ENCODE measurements at regions not wholly inside any gene's neighbourhood (a gene's known extent, or its start where the extent isn't known, plus 50 kb on each side); places are given as distances from the start of the nearest gene placed in this dataset.
A peak's percentile ranks its signal among the peaks of the same experiment; 100 is the strongest.

DNA sequence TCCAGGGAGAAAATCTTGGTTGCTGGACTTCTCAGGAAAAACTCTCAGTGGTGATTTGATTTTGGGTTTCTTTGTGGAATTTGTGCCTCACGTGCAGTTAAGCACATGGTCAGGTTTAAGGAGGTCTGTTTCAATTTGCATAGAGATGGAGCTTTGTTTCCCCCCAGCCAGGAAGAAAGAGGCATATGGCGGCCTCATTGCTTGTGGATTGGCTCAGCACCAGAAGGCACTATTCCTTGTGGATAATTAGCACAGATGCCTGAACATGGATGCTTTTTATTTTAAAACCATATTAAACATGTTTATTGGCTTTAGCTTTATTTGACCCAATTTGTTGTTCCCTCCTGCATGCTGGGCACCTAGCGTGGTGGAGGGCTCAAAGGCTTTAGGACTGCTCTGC, 125.1 kb upstream of the RGMA start:
- Mint-ChIP-seq H3K36me3 (no peaks in the 10 kb centered on the region), H3K9me3 (no peaks in the 10 kb centered on the region), H3K4me1 (peaks cover 5% of the 10 kb centered on the region), H3K4me3 (no peak overlapping the region), H3K27ac (no peak overlapping the region)
- ATAC-seq (no peak), DNase-seq (ENCODE audit: low spot score in 2 of 2) (no peak)

DNA sequence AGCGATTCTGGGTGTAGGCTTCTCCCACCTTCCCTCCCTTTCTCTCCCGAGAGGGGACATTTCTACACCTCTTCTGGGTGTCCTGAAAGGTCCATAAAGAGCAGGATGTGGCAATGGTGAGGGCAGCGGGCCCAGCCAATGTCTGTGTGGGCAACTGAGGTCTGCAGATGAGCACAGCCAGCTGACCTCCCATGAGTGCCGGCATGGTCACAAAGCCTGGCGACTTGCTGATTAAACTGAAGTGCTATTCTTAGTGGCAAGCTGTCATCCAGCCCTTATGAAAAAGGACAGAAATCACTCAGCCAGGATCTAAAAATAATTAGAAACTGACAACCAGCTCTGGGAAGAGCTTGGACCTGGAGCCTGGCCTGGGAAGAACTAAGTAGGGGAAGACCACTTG, 124.3 kb upstream of the RGMA start:
- Mint-ChIP-seq H3K27ac (no peak overlapping the region), H3K4me3 (no peak overlapping the region), H3K9me3 (no peaks in the 10 kb centered on the region), H3K4me1 (peaks cover 5% of the 10 kb centered on the region), H3K36me3 (no peaks in the 10 kb centered on the region)
- DNase-seq (ENCODE audit: low spot score in 2 of 2): no peak
- no peak for ATAC-seq

- no peak overlapping the region for H3K4me3 Mint-ChIP-seq
- H3K36me3 Mint-ChIP-seq: no peaks in the 10 kb centered on the region
- H3K9me3 Mint-ChIP-seq: no peaks in the 10 kb centered on the region
- DNase-seq (ENCODE audit: low spot score in 2 of 2) (no peak), ATAC-seq (no peak)
- H3K4me1 Mint-ChIP-seq: peaks cover 5% of the 10 kb centered on the region
- H3K27ac Mint-ChIP-seq: no peak overlapping the region
Measured at GRCh38 chr15:93212578-93212977, 123.6 kb upstream of the RGMA start.

GRCh38 chr15:93210995-93211394, 122.0 kb upstream of the RGMA start:
- H3K27ac Mint-ChIP-seq: no peak overlapping the region
- H3K4me1 Mint-ChIP-seq: peaks cover 5% of the 10 kb centered on the region
- ATAC-seq (peak; percentile 92), DNase-seq (ENCODE audit: low spot score in 2 of 2) (peak in 1 of 2 donors; percentile 51)
- H3K9me3 Mint-ChIP-seq: no peaks in the 10 kb centered on the region
- H3K4me3 Mint-ChIP-seq: no peak overlapping the region
- H3K36me3 Mint-ChIP-seq: no peaks in the 10 kb centered on the region

DNA sequence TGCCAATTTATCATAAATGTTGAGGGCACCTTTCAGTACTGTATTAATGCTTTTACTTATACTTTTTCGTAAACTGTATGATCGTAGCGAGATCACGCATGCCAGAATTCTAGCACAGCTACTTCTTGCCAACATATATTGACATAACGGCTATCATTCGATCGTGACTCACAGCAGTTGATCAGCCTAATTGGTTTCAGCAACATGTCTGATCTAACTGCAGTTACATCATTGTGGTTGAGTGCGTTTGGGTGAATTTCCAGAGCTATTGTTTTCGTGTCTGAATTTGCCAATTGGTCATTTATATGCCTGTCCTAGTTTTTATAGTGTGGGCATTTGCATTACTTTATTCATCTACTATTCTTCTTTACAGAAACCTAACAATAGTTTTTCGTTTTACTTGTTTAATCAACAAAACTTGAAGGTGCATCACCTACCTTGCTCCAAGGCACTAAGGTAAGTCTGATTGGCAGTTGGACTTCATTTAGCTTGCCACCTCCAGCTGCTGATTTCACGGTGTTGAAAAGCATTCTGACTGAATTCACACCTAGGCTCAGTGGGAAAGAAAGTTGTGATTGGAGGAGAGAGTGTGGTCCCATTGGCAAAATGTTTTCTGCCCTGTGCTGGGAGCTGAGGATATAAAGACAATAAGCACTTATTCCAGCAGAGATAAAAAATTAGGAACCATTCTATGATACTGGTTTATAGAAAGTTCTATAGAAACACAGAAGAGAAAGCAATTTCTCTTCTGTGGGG, 120.9 kb upstream of the RGMA start:
- DNase-seq (ENCODE audit: low spot score in 2 of 2) (peak in 1 of 2 donors; percentile 30), ATAC-seq (no peak)
- Mint-ChIP-seq H3K4me1 (peaks cover 5% of the 10 kb centered on the region), H3K9me3 (no peaks in the 10 kb centered on the region), H3K27ac (no peak overlapping the region), H3K36me3 (no peaks in the 10 kb centered on the region), H3K4me3 (no peak overlapping the region)

GRCh38 chr15:93206893-93207292, 117.9 kb upstream of the RGMA start:
- Mint-ChIP-seq H3K36me3 (no peaks in the 10 kb centered on the region), H3K9me3 (no peaks in the 10 kb centered on the region), H3K4me3 (no peak overlapping the region), H3K4me1 (peaks cover 4% of the 10 kb centered on the region), H3K27ac (no peak overlapping the region)
- DNase-seq (ENCODE audit: low spot score in 2 of 2) (peak in 1 of 2 donors; percentile 26), ATAC-seq (no peak)

DNA sequence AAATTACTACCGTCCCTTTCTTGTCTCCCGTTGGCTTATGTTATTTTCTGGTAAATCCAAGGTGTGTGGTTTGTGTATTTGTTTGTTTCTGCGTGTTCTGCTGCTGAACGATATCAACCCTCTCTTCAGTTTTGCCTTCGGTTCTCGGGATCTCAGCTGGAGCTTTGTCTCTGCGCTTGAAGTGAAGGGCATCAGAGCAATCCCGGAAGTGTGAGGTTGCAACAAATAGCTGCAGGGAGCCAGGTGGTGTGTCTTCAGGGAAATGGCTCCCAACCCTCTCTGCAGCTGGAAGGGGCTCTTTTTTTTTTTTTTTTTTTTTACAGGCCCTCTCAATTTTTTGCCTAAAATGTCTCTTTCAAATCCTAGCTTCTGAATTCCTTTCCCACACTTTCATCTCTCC, 116.4 kb upstream of the RGMA start:
- DNase-seq (ENCODE audit: low spot score in 2 of 2) (peak in 1 of 2 donors; percentile 4), ATAC-seq (no peak)
- H3K36me3 Mint-ChIP-seq: no peaks in the 10 kb centered on the region
- H3K27ac Mint-ChIP-seq: no peak overlapping the region
- H3K4me1 Mint-ChIP-seq: no peaks in the 10 kb centered on the region
- H3K4me3 Mint-ChIP-seq: no peak overlapping the region
- H3K9me3 Mint-ChIP-seq: no peaks in the 10 kb centered on the region

- no peak overlapping the region for H3K27ac Mint-ChIP-seq
- peaks cover 7% of the 10 kb centered on the region for H3K9me3 Mint-ChIP-seq
- DNase-seq (ENCODE audit: low spot score in 2 of 2) (no peak), ATAC-seq (no peak)
- no peaks in the 10 kb centered on the region for H3K4me1 Mint-ChIP-seq
- no peaks in the 10 kb centered on the region for H3K36me3 Mint-ChIP-seq
- H3K4me3 Mint-ChIP-seq: no peak overlapping the region
Measured at GRCh38 chr15:93203036-93203435, 114.0 kb upstream of the RGMA start.

GRCh38 chr15:93202405-93202804, 113.4 kb upstream of the RGMA start:
- Mint-ChIP-seq H3K27ac (no peak overlapping the region), H3K4me3 (no peak overlapping the region), H3K4me1 (no peaks in the 10 kb centered on the region), H3K36me3 (no peaks in the 10 kb centered on the region), H3K9me3 (peaks cover 10% of the 10 kb centered on the region)
- DNase-seq (ENCODE audit: low spot score in 2 of 2): no peak
- ATAC-seq: no peak

GRCh38 chr15:93201940-93202339, 112.9 kb upstream of the RGMA start:
- no peaks in the 10 kb centered on the region for H3K36me3 Mint-ChIP-seq
- peaks cover 12% of the 10 kb centered on the region for H3K9me3 Mint-ChIP-seq
- no peak overlapping the region for H3K4me3 Mint-ChIP-seq
- H3K27ac Mint-ChIP-seq: no peak overlapping the region
- DNase-seq (ENCODE audit: low spot score in 2 of 2) (no peak), ATAC-seq (no peak)
- no peaks in the 10 kb centered on the region for H3K4me1 Mint-ChIP-seq

GRCh38 chr15:93200837-93201226, 111.8 kb upstream of the RGMA start:
- Mint-ChIP-seq H3K9me3 (peaks cover 12% of the 10 kb centered on the region), H3K4me3 (no peak overlapping the region), H3K4me1 (no peaks in the 10 kb centered on the region), H3K27ac (no peak overlapping the region), H3K36me3 (no peaks in the 10 kb centered on the region)
- no peak for DNase-seq (ENCODE audit: low spot score in 2 of 2)
- ATAC-seq: no peak

- Mint-ChIP-seq H3K27ac (no peak overlapping the region), H3K4me1 (no peaks in the 10 kb centered on the region), H3K4me3 (no peak overlapping the region), H3K36me3 (no peaks in the 10 kb centered on the region), H3K9me3 (peaks cover 12% of the 10 kb centered on the region)
- no peak for ATAC-seq
- no peak for DNase-seq (ENCODE audit: low spot score in 2 of 2)
Measured at GRCh38 chr15:93200081-93200836, 111.2 kb upstream of the RGMA start.

- no peaks in the 10 kb centered on the region for H3K36me3 Mint-ChIP-seq
- H3K4me3 Mint-ChIP-seq: no peak overlapping the region
- H3K27ac Mint-ChIP-seq: no peak overlapping the region
- peaks cover 12% of the 10 kb centered on the region for H3K9me3 Mint-ChIP-seq
- ATAC-seq (no peak), DNase-seq (ENCODE audit: low spot score in 2 of 2) (no peak)
- no peaks in the 10 kb centered on the region for H3K4me1 Mint-ChIP-seq
Measured at GRCh38 chr15:93196135-93196670, 107.2 kb upstream of the RGMA start.

- H3K4me1 Mint-ChIP-seq: no peaks in the 10 kb centered on the region
- no peak overlapping the region for H3K27ac Mint-ChIP-seq
- H3K9me3 Mint-ChIP-seq: peaks cover 12% of the 10 kb centered on the region
- ATAC-seq (no peak), DNase-seq (ENCODE audit: low spot score in 2 of 2) (no peak)
- H3K4me3 Mint-ChIP-seq: no peak overlapping the region
- H3K36me3 Mint-ChIP-seq: no peaks in the 10 kb centered on the region
Measured at GRCh38 chr15:93195109-93195508, 106.1 kb upstream of the RGMA start.

DNA sequence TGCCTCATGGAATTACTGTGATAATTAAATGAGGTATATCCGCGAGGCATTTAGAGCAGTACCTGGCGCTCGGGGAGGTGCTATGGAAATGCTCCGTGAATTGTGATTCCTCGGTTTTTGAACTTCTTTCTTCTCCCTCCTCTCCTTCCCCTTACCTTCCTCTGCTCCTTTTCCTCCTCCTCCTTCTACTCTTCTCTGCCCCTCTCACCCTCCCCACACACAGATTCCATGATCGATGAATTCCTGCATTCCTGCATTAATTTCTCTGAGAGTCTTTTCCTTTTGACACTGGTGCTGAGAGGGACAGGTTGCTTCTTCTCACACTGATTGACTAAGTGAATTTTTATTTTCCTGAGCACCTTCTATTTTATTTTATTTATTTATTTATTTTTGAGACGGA, 101.2 kb upstream of the RGMA start:
- Mint-ChIP-seq H3K4me3 (no peak overlapping the region), H3K36me3 (no peaks in the 10 kb centered on the region), H3K9me3 (no peaks in the 10 kb centered on the region), H3K27ac (no peak overlapping the region), H3K4me1 (no peaks in the 10 kb centered on the region)
- DNase-seq (ENCODE audit: low spot score in 2 of 2): no peak
- ATAC-seq: no peak

- Mint-ChIP-seq H3K27ac (no peak overlapping the region), H3K9me3 (no peaks in the 10 kb centered on the region), H3K36me3 (no peaks in the 10 kb centered on the region), H3K4me1 (no peaks in the 10 kb centered on the region), H3K4me3 (no peak overlapping the region)
- no peak for DNase-seq (ENCODE audit: low spot score in 2 of 2)
- no peak for ATAC-seq
Measured at GRCh38 chr15:93189561-93189960, 100.5 kb upstream of the RGMA start.

Measured in stimulated activated effector memory CD8-positive, alpha-beta T cell treated with anti-CD3 and anti-CD28 coated beads, Interleukin-12 subunit alpha, Interleukin-12 subunit beta, amount 100 ng/mL, for 72 hours (primary cell).